ENCODE measurements at regions not wholly inside any gene's neighbourhood (a gene's known extent, or its start where the extent isn't known, plus 50 kb on each side); places are given as distances from the start of the nearest gene placed in this dataset.

- TF ChIP-seq POLR2A (IDR thresholded peaks at IDR 0.05) = no peak
- TF ChIP-seq, protein P1, sequence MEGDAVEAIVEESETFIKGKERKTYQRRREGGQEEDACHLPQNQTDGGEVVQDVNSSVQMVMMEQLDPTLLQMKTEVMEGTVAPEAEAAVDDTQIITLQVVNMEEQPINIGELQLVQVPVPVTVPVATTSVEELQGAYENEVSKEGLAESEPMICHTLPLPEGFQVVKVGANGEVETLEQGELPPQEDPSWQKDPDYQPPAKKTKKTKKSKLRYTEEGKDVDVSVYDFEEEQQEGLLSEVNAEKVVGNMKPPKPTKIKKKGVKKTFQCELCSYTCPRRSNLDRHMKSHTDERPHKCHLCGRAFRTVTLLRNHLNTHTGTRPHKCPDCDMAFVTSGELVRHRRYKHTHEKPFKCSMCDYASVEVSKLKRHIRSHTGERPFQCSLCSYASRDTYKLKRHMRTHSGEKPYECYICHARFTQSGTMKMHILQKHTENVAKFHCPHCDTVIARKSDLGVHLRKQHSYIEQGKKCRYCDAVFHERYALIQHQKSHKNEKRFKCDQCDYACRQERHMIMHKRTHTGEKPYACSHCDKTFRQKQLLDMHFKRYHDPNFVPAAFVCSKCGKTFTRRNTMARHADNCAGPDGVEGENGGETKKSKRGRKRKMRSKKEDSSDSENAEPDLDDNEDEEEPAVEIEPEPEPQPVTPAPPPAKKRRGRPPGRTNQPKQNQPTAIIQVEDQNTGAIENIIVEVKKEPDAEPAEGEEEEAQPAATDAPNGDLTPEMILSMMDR (IDR thresholded peaks at IDR 0.05) = peak; percentile 47 to 86 (median 78)
Measured at GRCh38 chr7:121547544-121548092, 151.5 kb upstream of the FAM3C start.
